Gastroesophageal sphincter (tissue), 4 donors: ENCODE measurements at regions not wholly inside any gene's neighbourhood (a gene's known extent, or its start where the extent isn't known, plus 50 kb on each side); places are given as distances from the start of the nearest gene placed in this dataset.

ENCODE experiments used
- ATAC-seq: fragments of 150-250 bp; one replicate; pipeline ENCODE4 v1.9.1; 2016; ENCODE audit warnings: mild to moderate bottlenecking, moderate library complexity
- H3K27ac ChIP-seq, 4 donors: fragments of 200-600 bp; sonication (generic) in 3 of 4; 1 replicate in 3 of 4; 2 replicates in 1 of 4; pipeline ENCODE4 v1.5.1; 2016 to 2019
- H3K27me3 ChIP-seq: fragments of 200-600 bp; sonication (generic); one replicate; pipeline ENCODE4 v1.5.1; 2019
- H3K36me3 ChIP-seq, 2 donors: fragments of 200-600 bp; sonication (generic); one replicate each; pipeline ENCODE4 v1.5.1; 2019; ENCODE audit warnings: control low read depth in 1 of 2
- H3K4me1 ChIP-seq, 3 donors: fragments of 200-600 bp; sonication (generic); 1 replicate in 2 of 3; 2 replicates in 1 of 3; pipeline ENCODE4 v1.5.1; 2016 to 2019; ENCODE audit warnings: control low read depth in 2 of 3
- H3K4me3 ChIP-seq, 2 donors: fragments of 200-600 bp; sonication (generic); one replicate each; pipeline ENCODE4 v1.5.1; 2019; ENCODE audit warnings: mild to moderate bottlenecking in 1 of 2, moderate library complexity in 1 of 2
- H3K9me3 ChIP-seq, 3 donors: fragments of 200-600 bp; sonication (generic); one replicate each; pipeline ENCODE4 v1.5.1; 2017 to 2019; ENCODE audit warnings: control low read depth in 2 of 3
- CTCF ChIP-seq, 4 experiments: fragments of 200-600 bp in 2 of 4; fragments of 450-650 bp in 2 of 4; sonication (generic) in 1 of 4; IDR thresholded peaks; one replicate each; pipeline ENCODE4 v1.5.1; 2017 to 2019; ENCODE audit warnings: antibody characterized with exemption in 4 of 4, mild to moderate bottlenecking in 2 of 4, moderate library complexity in 2 of 4
- EP300 ChIP-seq: sonication (generic); formaldehyde crosslinking; IDR thresholded peaks from one replicate; pipeline ENCODE4 v1.6.1; 2017; ENCODE audit warnings: antibody characterized with exemption, mild to moderate bottlenecking
- POLR2A ChIP-seq, 2 donors: fragments of 450-650 bp; IDR thresholded peaks; one replicate each; pipeline ENCODE4 v1.6.1; 2017; ENCODE audit warnings: antibody characterized with exemption in 2 of 2, mild to moderate bottlenecking in 2 of 2, moderate library complexity in 1 of 2
- POLR2AphosphoS5 ChIP-seq: sonication (generic); formaldehyde crosslinking; IDR thresholded peaks from one replicate; pipeline ENCODE4 v1.6.1; 2017; ENCODE audit warnings: antibody characterized with exemption
- WGBS, 2 donors: methylation state at CpG; one replicate each; pipeline ENCODE4 v1.1.5; 2018; ENCODE audit warnings: low coverage in 1 of 2; 5-methylcytosine and 5-hydroxymethylcytosine counted together

GRCh38 chr5:8520917-8521316 lies 652.0 kb downstream of the MTRR start:
- no peak for ATAC-seq
- H3K36me3 ChIP-seq, result no peaks in the 10 kb centered on the region
- no peak overlapping the region for H3K4me3 ChIP-seq
- TF ChIP-seq CTCF (IDR thresholded peaks at IDR 0.05) (no peak), POLR2A (IDR thresholded peaks at IDR 0.05) (no peak), POLR2AphosphoS5 (no peak), EP300 (no peak)
- H3K27ac ChIP-seq, result no peak overlapping the region
- H3K9me3 ChIP-seq, result no peaks in the 10 kb centered on the region
- 36 to 45% methylated on average over 3 of the region's 3 CpGs for WGBS, 2 donors
- H3K27me3 ChIP-seq, result no peaks in the 10 kb centered on the region
- H3K4me1 ChIP-seq, result no peaks in the 10 kb centered on the region

GRCh38 chr5:8521991-8522390 lies 653.0 kb downstream of the MTRR start:
- ATAC-seq, result no peak
- WGBS, 2 donors, result 73 to 83% methylated on average over 8 of the region's 8 CpGs
- no peaks in the 10 kb centered on the region for H3K4me1 ChIP-seq
- no peaks in the 10 kb centered on the region for H3K36me3 ChIP-seq
- no peak for TF ChIP-seq POLR2AphosphoS5
- TF ChIP-seq EP300, result no peak
- TF ChIP-seq CTCF (IDR thresholded peaks at IDR 0.05), result no peak
- no peak for TF ChIP-seq POLR2A (IDR thresholded peaks at IDR 0.05)
- H3K4me3 ChIP-seq, result no peak overlapping the region
- no peak overlapping the region for H3K27ac ChIP-seq
- no peaks in the 10 kb centered on the region for H3K9me3 ChIP-seq
- no peaks in the 10 kb centered on the region for H3K27me3 ChIP-seq

GRCh38 chr5:8522646-8523045 lies 653.7 kb downstream of the MTRR start:
- no peak overlapping the region for H3K4me3 ChIP-seq
- H3K36me3 ChIP-seq, result no peaks in the 10 kb centered on the region
- TF ChIP-seq POLR2AphosphoS5, result no peak
- no peak for TF ChIP-seq EP300
- WGBS, 2 donors, result 12 to 67% methylated on average over 3 of the region's 3 CpGs
- H3K9me3 ChIP-seq, result no peaks in the 10 kb centered on the region
- no peak overlapping the region for H3K27ac ChIP-seq
- no peaks in the 10 kb centered on the region for H3K4me1 ChIP-seq
- ATAC-seq, result no peak
- no peaks in the 10 kb centered on the region for H3K27me3 ChIP-seq

- H3K27me3 ChIP-seq, result no peaks in the 10 kb centered on the region
- ATAC-seq, result no peak
- H3K36me3 ChIP-seq, result no peaks in the 10 kb centered on the region
- H3K4me1 ChIP-seq, result no peaks in the 10 kb centered on the region
- no peak for TF ChIP-seq EP300
- no peak for TF ChIP-seq POLR2A (IDR thresholded peaks at IDR 0.05)
- no peak for TF ChIP-seq POLR2AphosphoS5
- TF ChIP-seq CTCF (IDR thresholded peaks at IDR 0.05), result no peak
- H3K9me3 ChIP-seq, result no peaks in the 10 kb centered on the region
- no peak overlapping the region for H3K4me3 ChIP-seq
- WGBS, 2 donors, result 55% methylated on average over 2 of the region's 3 CpGs; no CpG with 5 or more reads in 1 of the 2 donors
- H3K27ac ChIP-seq, result no peak overlapping the region
Observed at GRCh38 chr5:8523501-8523900, 654.6 kb downstream of the MTRR start.

GRCh38 chr5:8525819-8526218 lies 656.9 kb downstream of the MTRR start:
- Histone ChIP-seq H3K4me1 (no peaks in the 10 kb centered on the region), H3K36me3 (no peaks in the 10 kb centered on the region), H3K4me3 (no peak overlapping the region), H3K27ac (no peak overlapping the region), H3K9me3 (no peaks in the 10 kb centered on the region), H3K27me3 (no peaks in the 10 kb centered on the region)
- 53 to 56% methylated on average over 2 of the region's 2 CpGs for WGBS, 2 donors
- ATAC-seq, result no peak
- no peak for TF ChIP-seq POLR2A (IDR thresholded peaks at IDR 0.05)
- no peak for TF ChIP-seq CTCF (IDR thresholded peaks at IDR 0.05)
- no peak for TF ChIP-seq POLR2AphosphoS5
